Liver (tissue), 8 donors: ENCODE measurements at regions not wholly inside any gene's neighbourhood (a gene's known extent, or its start where the extent isn't known, plus 50 kb on each side); places are given as distances from the start of the nearest gene placed in this dataset.

ENCODE experiments used
- DNase-seq: peaks from one replicate; pipeline ENCODE4 v3.0.0-alpha.2; 2017; ENCODE audit warnings: low spot score
- H3K27ac ChIP-seq, 2 donors: one replicate each; pipeline ENCODE4 v1.7.0; 2013; ENCODE audit warnings: inconsistent platforms in 2 of 2, low read length in 2 of 2, control low read depth in 1 of 2, low read depth in 1 of 2, mild to moderate bottlenecking in 1 of 2
- H3K27me3 ChIP-seq, 4 donors: one replicate each; pipeline versions ENCODE4 v1.6.1 to v1.7.0; 2013; ENCODE audit warnings: low read length in 3 of 4, inconsistent platforms in 1 of 4, mild to moderate bottlenecking in 1 of 4, moderate library complexity in 1 of 4; ENCODE audit not compliant: control insufficient read depth in 4 of 4, insufficient read depth in 4 of 4
- H3K36me3 ChIP-seq, 4 donors: one replicate each; pipeline versions ENCODE4 v1.6.1 to v1.7.0; 2013; ENCODE audit warnings: low read length in 3 of 4, mild to moderate bottlenecking in 3 of 4, low read depth in 1 of 4, moderate library complexity in 1 of 4; ENCODE audit not compliant: control insufficient read depth in 4 of 4, insufficient read depth in 3 of 4
- H3K4me1 ChIP-seq, 4 donors: one replicate each; pipeline versions ENCODE4 v1.6.1 to v1.7.0; 2013; ENCODE audit warnings: low read length in 3 of 4, mild to moderate bottlenecking in 3 of 4, moderate library complexity in 1 of 4; ENCODE audit not compliant: control insufficient read depth in 4 of 4, insufficient read depth in 4 of 4
- H3K4me3 ChIP-seq, 3 donors: one replicate each; pipeline versions ENCODE4 v1.6.1 to v1.7.0; 2013; ENCODE audit warnings: low read length in 3 of 3, control low read depth in 1 of 3, low read depth in 1 of 3, mild to moderate bottlenecking in 1 of 3
- H3K9ac ChIP-seq, 2 donors: one replicate each; pipeline ENCODE4 v1.7.0; 2013; ENCODE audit warnings: low read length in 2 of 2, mild to moderate bottlenecking in 2 of 2, moderate library complexity in 2 of 2, control low read depth in 1 of 2, low read depth in 1 of 2
- H3K9me3 ChIP-seq, 4 donors: one replicate each; pipeline versions ENCODE4 v1.6.1 to v1.7.0; 2013; ENCODE audit warnings: low read length in 3 of 4; ENCODE audit not compliant: control insufficient read depth in 4 of 4
- EGR1 ChIP-seq, 2 donors: IDR thresholded peaks; 2 replicates each; pipeline ENCODE4 v1.6.1; 2016 to 2018; ENCODE audit warnings: antibody characterized with exemption in 2 of 2, low read depth in 2 of 2
- FOXA1 ChIP-seq: IDR thresholded peaks from 2 replicates; pipeline ENCODE4 v1.6.1; 2016; ENCODE audit warnings: antibody characterized with exemption
- FOXA2 ChIP-seq: IDR thresholded peaks from 2 replicates; pipeline ENCODE4 v1.6.1; 2016; ENCODE audit warnings: antibody characterized with exemption
- GABPA ChIP-seq, 2 donors: IDR thresholded peaks in 1 of 2; conservative IDR thresholded peaks in 1 of 2; 2 replicates each; pipeline ENCODE4 v1.6.1; 2016; ENCODE audit warnings: antibody characterized with exemption in 2 of 2, mild to moderate bottlenecking in 1 of 2, moderate library complexity in 1 of 2
- HNF4A ChIP-seq, 2 donors: conservative IDR thresholded peaks; 2 replicates each; pipeline ENCODE4 v1.6.1; 2016; ENCODE audit warnings: antibody characterized with exemption in 2 of 2, mild to moderate bottlenecking in 2 of 2
- HNF4G ChIP-seq: IDR thresholded peaks from 2 replicates; pipeline ENCODE4 v1.6.1; 2016; ENCODE audit warnings: antibody characterized with exemption
- JUND ChIP-seq, 2 donors: IDR thresholded peaks; 2 replicates each; pipeline ENCODE4 v1.6.1; 2016; ENCODE audit warnings: antibody characterized with exemption in 2 of 2
- MAX ChIP-seq: IDR thresholded peaks from 2 replicates; pipeline ENCODE4 v1.6.1; 2016; ENCODE audit warnings: antibody characterized with exemption
- NR2F2 ChIP-seq: IDR thresholded peaks from 2 replicates; pipeline ENCODE4 v1.6.1; 2016; ENCODE audit warnings: antibody characterized with exemption
- RAD21 ChIP-seq, 2 donors: IDR thresholded peaks; 2 replicates each; pipeline ENCODE4 v1.6.1; 2016; ENCODE audit warnings: antibody characterized with exemption in 2 of 2, mild to moderate bottlenecking in 2 of 2
- RXRA ChIP-seq, 2 donors: IDR thresholded peaks; 2 replicates each; pipeline ENCODE4 v1.6.1; 2017 to 2018; ENCODE audit warnings: antibody characterized with exemption in 2 of 2, mild to moderate bottlenecking in 1 of 2
- SP1 ChIP-seq: IDR thresholded peaks from 2 replicates; pipeline ENCODE4 v1.6.1; 2018; ENCODE audit warnings: antibody characterized with exemption, mild to moderate bottlenecking
- TAF1 ChIP-seq: conservative IDR thresholded peaks from 2 replicates; pipeline ENCODE4 v1.6.1; 2016; ENCODE audit warnings: antibody characterized with exemption, mild to moderate bottlenecking
- YY1 ChIP-seq: IDR thresholded peaks from 2 replicates; pipeline ENCODE4 v1.6.1; 2016; ENCODE audit warnings: antibody characterized with exemption, mild to moderate bottlenecking
- WGBS: extraction: QIAGEN DNeasy Blood & Tissue Kit; methylation state at CpG from one replicate; pipeline ENCODE4 v1.1.7; 2013; 5-methylcytosine and 5-hydroxymethylcytosine counted together
- TF ChIP-seq, protein P1 (sequence below): IDR thresholded peaks from 2 replicates; pipeline ENCODE4 v1.6.1; 2016; ENCODE audit warnings: antibody characterized with exemption, mild to moderate bottlenecking
- TF ChIP-seq, protein P2 (sequence below): fragments of 150-350 bp; IDR thresholded peaks from 2 replicates; pipeline ENCODE4 v1.5.1; 2017; ENCODE audit warnings: improper control_type of control experiment, low read depth, low read length; ENCODE audit not compliant: missing input control
- TF ChIP-seq, protein P3 (sequence below): IDR thresholded peaks from 2 replicates; pipeline ENCODE4 v1.6.1; 2016; ENCODE audit warnings: antibody characterized with exemption
- TF ChIP-seq, protein P4 (sequence below): IDR thresholded peaks from 2 replicates; pipeline ENCODE4 v1.6.1; 2016; ENCODE audit warnings: antibody characterized with exemption
- donor health status: healthy.
- donor health status: healthy.
- donor health status: healthy.
- donor health status: healthy.
- donor health status: healthy.

DNA sequence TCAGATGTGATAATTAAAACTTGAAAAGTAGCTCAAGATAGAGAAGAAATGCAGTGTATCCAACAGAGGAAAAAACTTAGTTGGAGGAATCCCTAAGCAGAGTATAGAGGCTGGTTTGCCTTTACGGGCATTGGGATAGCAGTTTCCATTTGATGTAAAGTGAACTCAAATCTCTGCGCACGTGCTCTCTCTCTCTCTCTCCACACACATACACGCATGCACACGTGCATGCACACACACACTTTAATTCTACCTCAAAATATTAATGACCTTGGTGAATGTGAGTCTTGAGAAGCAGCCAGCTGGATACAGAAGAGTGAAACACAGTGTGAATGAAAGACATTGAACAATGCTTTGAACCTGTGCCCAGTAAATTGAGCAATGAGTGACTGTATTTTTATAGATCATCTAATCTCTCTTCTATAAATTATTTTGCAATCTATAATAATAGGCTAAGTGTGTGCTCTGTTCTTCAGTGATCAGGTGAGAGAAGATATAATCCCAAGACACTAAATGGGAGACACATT, 247.7 kb upstream of the FAM83B start:
- H3K9ac ChIP-seq = no peak overlapping the region
- no peaks in the 10 kb centered on the region for H3K9me3 ChIP-seq
- no peaks in the 10 kb centered on the region for H3K27me3 ChIP-seq
- DNase-seq = no peak
- H3K36me3 ChIP-seq = no peaks in the 10 kb centered on the region
- 87% methylated on average over 5 of the region's 5 CpGs for WGBS
- no peak overlapping the region for H3K4me3 ChIP-seq
- H3K27ac ChIP-seq = no peak overlapping the region
- H3K4me1 ChIP-seq = no peaks in the 10 kb centered on the region
- TF ChIP-seq, protein P1, sequence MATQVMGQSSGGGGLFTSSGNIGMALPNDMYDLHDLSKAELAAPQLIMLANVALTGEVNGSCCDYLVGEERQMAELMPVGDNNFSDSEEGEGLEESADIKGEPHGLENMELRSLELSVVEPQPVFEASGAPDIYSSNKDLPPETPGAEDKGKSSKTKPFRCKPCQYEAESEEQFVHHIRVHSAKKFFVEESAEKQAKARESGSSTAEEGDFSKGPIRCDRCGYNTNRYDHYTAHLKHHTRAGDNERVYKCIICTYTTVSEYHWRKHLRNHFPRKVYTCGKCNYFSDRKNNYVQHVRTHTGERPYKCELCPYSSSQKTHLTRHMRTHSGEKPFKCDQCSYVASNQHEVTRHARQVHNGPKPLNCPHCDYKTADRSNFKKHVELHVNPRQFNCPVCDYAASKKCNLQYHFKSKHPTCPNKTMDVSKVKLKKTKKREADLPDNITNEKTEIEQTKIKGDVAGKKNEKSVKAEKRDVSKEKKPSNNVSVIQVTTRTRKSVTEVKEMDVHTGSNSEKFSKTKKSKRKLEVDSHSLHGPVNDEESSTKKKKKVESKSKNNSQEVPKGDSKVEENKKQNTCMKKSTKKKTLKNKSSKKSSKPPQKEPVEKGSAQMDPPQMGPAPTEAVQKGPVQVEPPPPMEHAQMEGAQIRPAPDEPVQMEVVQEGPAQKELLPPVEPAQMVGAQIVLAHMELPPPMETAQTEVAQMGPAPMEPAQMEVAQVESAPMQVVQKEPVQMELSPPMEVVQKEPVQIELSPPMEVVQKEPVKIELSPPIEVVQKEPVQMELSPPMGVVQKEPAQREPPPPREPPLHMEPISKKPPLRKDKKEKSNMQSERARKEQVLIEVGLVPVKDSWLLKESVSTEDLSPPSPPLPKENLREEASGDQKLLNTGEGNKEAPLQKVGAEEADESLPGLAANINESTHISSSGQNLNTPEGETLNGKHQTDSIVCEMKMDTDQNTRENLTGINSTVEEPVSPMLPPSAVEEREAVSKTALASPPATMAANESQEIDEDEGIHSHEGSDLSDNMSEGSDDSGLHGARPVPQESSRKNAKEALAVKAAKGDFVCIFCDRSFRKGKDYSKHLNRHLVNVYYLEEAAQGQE = no peak
- no peak for TF ChIP-seq JUND (IDR thresholded peaks at IDR 0.05)

DNA sequence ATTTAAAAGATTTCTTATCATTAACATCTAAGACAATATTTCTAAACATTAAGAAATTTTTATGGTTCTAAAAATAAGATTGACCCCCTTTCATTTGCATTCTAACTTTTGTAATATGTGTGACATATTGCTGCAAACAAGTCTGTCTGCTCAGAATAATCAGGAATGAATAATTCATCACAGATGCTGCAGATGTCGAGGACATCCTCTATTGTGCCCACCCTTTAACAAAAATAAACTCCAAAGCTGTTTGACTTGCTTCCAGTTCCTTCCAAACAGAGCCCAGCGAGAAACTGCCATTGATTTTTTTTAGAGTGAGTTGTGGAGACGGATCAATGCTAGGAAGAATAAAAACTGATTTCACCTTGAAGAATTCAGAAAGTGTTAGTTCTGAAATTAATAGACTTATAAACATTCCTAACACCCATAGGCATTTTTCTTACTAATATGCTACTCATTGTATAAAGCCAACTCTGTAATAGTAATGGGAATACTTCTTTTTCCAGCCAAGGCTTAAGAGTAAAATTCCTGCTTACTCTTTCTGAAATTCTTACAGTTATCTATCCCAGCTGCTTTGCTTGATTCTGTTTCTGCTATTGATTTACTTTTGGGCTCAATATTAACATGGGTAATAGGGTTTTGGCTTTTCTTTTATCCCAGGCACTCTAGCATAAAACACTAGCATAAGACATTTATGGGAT, 244.8 kb upstream of the FAM83B start:
- DNase-seq = no peak
- no peak overlapping the region for H3K9ac ChIP-seq
- WGBS = 22% methylated on average over 3 of the region's 3 CpGs

More for the DNA sequence above, 244.8 kb upstream of the FAM83B start:
- Histone ChIP-seq H3K36me3 (no peaks in the 10 kb centered on the region), H3K9me3 (no peaks in the 10 kb centered on the region), H3K27me3 (no peaks in the 10 kb centered on the region), H3K4me3 (no peak overlapping the region), H3K4me1 (no peaks in the 10 kb centered on the region), H3K27ac (no peak overlapping the region)
- TF ChIP-seq JUND (IDR thresholded peaks at IDR 0.05) (no peak), GABPA (IDR thresholded peaks at IDR 0.05 in 1 of 2, conservative IDR thresholded peaks at IDR 0.05 in 1 of 2) (no peak), FOXA2 (no peak), EGR1 (IDR thresholded peaks at IDR 0.05; ENCODE audit: low read depth in 2 of 2) (no peak), NR2F2 (no peak), HNF4A (conservative IDR thresholded peaks at IDR 0.05) (no peak), SP1 (no peak), FOXA1 (no peak), YY1 (no peak), TAF1 (no peak), RAD21 (IDR thresholded peaks at IDR 0.05) (no peak), RXRA (IDR thresholded peaks at IDR 0.05) (no peak), MAX (no peak), HNF4G (no peak)
- TF ChIP-seq, protein P2, sequence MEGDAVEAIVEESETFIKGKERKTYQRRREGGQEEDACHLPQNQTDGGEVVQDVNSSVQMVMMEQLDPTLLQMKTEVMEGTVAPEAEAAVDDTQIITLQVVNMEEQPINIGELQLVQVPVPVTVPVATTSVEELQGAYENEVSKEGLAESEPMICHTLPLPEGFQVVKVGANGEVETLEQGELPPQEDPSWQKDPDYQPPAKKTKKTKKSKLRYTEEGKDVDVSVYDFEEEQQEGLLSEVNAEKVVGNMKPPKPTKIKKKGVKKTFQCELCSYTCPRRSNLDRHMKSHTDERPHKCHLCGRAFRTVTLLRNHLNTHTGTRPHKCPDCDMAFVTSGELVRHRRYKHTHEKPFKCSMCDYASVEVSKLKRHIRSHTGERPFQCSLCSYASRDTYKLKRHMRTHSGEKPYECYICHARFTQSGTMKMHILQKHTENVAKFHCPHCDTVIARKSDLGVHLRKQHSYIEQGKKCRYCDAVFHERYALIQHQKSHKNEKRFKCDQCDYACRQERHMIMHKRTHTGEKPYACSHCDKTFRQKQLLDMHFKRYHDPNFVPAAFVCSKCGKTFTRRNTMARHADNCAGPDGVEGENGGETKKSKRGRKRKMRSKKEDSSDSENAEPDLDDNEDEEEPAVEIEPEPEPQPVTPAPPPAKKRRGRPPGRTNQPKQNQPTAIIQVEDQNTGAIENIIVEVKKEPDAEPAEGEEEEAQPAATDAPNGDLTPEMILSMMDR = no peak
- TF ChIP-seq, protein P3, sequence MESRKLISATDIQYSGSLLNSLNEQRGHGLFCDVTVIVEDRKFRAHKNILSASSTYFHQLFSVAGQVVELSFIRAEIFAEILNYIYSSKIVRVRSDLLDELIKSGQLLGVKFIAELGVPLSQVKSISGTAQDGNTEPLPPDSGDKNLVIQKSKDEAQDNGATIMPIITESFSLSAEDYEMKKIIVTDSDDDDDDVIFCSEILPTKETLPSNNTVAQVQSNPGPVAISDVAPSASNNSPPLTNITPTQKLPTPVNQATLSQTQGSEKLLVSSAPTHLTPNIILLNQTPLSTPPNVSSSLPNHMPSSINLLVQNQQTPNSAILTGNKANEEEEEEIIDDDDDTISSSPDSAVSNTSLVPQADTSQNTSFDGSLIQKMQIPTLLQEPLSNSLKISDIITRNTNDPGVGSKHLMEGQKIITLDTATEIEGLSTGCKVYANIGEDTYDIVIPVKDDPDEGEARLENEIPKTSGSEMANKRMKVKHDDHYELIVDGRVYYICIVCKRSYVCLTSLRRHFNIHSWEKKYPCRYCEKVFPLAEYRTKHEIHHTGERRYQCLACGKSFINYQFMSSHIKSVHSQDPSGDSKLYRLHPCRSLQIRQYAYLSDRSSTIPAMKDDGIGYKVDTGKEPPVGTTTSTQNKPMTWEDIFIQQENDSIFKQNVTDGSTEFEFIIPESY = no peak
- TF ChIP-seq, protein P1 = no peak
- TF ChIP-seq, protein P4, sequence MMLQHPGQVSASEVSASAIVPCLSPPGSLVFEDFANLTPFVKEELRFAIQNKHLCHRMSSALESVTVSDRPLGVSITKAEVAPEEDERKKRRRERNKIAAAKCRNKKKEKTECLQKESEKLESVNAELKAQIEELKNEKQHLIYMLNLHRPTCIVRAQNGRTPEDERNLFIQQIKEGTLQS = no peak
